GM19397 (cell line): ENCODE measurements at regions not wholly inside any gene's neighbourhood (a gene's known extent, or its start where the extent isn't known, plus 50 kb on each side); places are given as distances from the start of the nearest gene placed in this dataset.
"Not testable (repeated sequence)": the region's sequence is repeated elsewhere in the genome, so short reads cannot be mapped to it uniquely, and the experiment has no call there.

ENCODE experiments used
- ATAC-seq: cut with Tn5 transposase; IDR thresholded peaks from one replicate; pipeline ENCODE4 v1.9.1; 2021; ENCODE audit warnings: mild to moderate bottlenecking, moderate library complexity; ENCODE audit not compliant: unreplicated experiment

GRCh38 chr7:91564101-91564500, 299.9 kb downstream of the FZD1 start:
- no peak for ATAC-seq

GRCh38 chr7:91564541-91564940, 300.3 kb downstream of the FZD1 start:
- ATAC-seq, result no peak

GRCh38 chr7:91565499-91566401, 301.5 kb downstream of the FZD1 start:
- no peak for ATAC-seq

GRCh38 chr7:91566402-91566732, 302.1 kb downstream of the FZD1 start:
- no peak for ATAC-seq

- ATAC-seq, result no peak
These were observed 303.1 kb downstream of the FZD1 start for GRCh38 chr7:91567081-91568012.

GRCh38 chr7:91568138-91568537, 303.9 kb downstream of the FZD1 start:
- ATAC-seq, result no peak

GRCh38 chr7:91569728-91570457, 305.7 kb downstream of the FZD1 start:
- no peak for ATAC-seq

- no peak for ATAC-seq
These were observed 306.3 kb downstream of the FZD1 start for GRCh38 chr7:91570560-91570959.

- no peak for ATAC-seq
These were observed 307.4 kb downstream of the FZD1 start for GRCh38 chr7:91571601-91572000.

GRCh38 chr7:91573405-91573804, 307.1 kb downstream of the MTERF1 start:
- ATAC-seq, result no peak

- not testable (repeated sequence) for ATAC-seq
These were observed 304.0 kb downstream of the MTERF1 start for GRCh38 chr7:91576459-91576858.

GRCh38 chr7:91579837-91580236, 300.7 kb downstream of the MTERF1 start:
- no peak for ATAC-seq

- ATAC-seq, result no peak
These were observed 297.6 kb downstream of the MTERF1 start for GRCh38 chr7:91582799-91583477.

GRCh38 chr7:91596287-91596686, 284.2 kb downstream of the MTERF1 start:
- ATAC-seq, result no peak

GRCh38 chr7:91598791-91599190, 281.7 kb downstream of the MTERF1 start:
- no peak for ATAC-seq

- no peak for ATAC-seq
These were observed 280.4 kb downstream of the MTERF1 start for GRCh38 chr7:91600112-91600511.

- no peak for ATAC-seq
These were observed 276.8 kb downstream of the MTERF1 start for GRCh38 chr7:91603707-91604106.

- no peak for ATAC-seq
These were observed 271.9 kb downstream of the MTERF1 start for GRCh38 chr7:91608606-91609005.

- no peak for ATAC-seq
These were observed 271.0 kb downstream of the MTERF1 start for GRCh38 chr7:91609525-91609924.

- ATAC-seq, result no peak
These were observed 266.1 kb downstream of the MTERF1 start for GRCh38 chr7:91614431-91614830.
